Panc1 (cell line): ENCODE measurements at regions not wholly inside any gene's neighbourhood (a gene's known extent, or its start where the extent isn't known, plus 50 kb on each side); places are given as distances from the start of the nearest gene placed in this dataset.

ENCODE experiments used
- POLR2AphosphoS5 ChIP-seq: IDR thresholded peaks from 2 replicates; pipeline ENCODE4 v1.6.1; 2012; ENCODE audit warnings: mild to moderate bottlenecking, low read depth, low read length, moderate library complexity
- REST ChIP-seq, 2 experiments: IDR thresholded peaks; 2 replicates each; pipeline ENCODE4 v1.6.1; 2011 to 2012; ENCODE audit warnings: low read depth in 2 of 2, control low read depth in 1 of 2, low read length in 1 of 2, mild to moderate bottlenecking in 1 of 2, moderate library complexity in 1 of 2; ENCODE audit not compliant: insufficient read depth in 1 of 2
- SIN3A ChIP-seq: IDR thresholded peaks from 2 replicates; pipeline ENCODE4 v1.6.1; 2012; ENCODE audit warnings: low read depth, mild to moderate bottlenecking, low read length, moderate library complexity, borderline replicate concordance; ENCODE audit not compliant: insufficient read depth
- TF ChIP-seq, protein P1 (sequence below): fragments of 450-650 bp; IDR thresholded peaks from 2 replicates; pipeline ENCODE4 v1.5.1; 2017; ENCODE audit warnings: mild to moderate bottlenecking

DNA sequence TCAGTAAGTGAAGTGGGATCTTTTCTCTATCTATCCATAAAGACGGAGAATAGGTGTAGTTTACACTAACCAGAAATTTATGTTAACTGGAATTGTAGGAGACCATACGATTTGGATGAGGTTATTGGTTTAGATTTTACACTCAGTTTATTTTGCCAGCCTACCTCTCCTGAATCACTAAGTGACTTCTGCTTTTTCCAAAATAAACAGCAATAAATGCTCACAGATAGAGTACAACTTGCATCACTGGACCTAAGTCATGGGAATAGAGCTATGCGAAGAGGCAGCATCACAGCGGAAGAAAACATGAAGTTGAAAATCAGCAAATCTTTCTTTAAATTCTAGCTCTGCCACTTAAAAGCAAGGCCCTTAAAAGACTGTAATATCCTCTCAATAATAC, 781.0 kb downstream of the LIG4 start:
- TF ChIP-seq, protein P1, sequence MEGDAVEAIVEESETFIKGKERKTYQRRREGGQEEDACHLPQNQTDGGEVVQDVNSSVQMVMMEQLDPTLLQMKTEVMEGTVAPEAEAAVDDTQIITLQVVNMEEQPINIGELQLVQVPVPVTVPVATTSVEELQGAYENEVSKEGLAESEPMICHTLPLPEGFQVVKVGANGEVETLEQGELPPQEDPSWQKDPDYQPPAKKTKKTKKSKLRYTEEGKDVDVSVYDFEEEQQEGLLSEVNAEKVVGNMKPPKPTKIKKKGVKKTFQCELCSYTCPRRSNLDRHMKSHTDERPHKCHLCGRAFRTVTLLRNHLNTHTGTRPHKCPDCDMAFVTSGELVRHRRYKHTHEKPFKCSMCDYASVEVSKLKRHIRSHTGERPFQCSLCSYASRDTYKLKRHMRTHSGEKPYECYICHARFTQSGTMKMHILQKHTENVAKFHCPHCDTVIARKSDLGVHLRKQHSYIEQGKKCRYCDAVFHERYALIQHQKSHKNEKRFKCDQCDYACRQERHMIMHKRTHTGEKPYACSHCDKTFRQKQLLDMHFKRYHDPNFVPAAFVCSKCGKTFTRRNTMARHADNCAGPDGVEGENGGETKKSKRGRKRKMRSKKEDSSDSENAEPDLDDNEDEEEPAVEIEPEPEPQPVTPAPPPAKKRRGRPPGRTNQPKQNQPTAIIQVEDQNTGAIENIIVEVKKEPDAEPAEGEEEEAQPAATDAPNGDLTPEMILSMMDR: no peak
- TF ChIP-seq POLR2AphosphoS5 (no peak), SIN3A (no peak), REST (IDR thresholded peaks at IDR 0.05; ENCODE audit: insufficient read depth in 1 of 2, low read depth in 2 of 2, low read length in 1 of 2) (no peak)
